Skeletal muscle cell (primary cell): ENCODE measurements at regions not wholly inside any gene's neighbourhood (a gene's known extent, or its start where the extent isn't known, plus 50 kb on each side); places are given as distances from the start of the nearest gene placed in this dataset.
"Not testable (repeated sequence)": the region's sequence is repeated elsewhere in the genome, so short reads cannot be mapped to it uniquely, and the experiment has no call there.

Experiments
- DNase-seq: peaks from one replicate; pipeline ENCODE4 v3.0.0-alpha.2; 2010; ENCODE audit warnings: low read depth
- H3K4me3 ChIP-seq: 2 replicates; pipeline ENCODE4 v1.5.1; 2011; ENCODE audit warnings: low read depth, mild to moderate bottlenecking, control low read depth, low read length, moderate library complexity

DNA sequence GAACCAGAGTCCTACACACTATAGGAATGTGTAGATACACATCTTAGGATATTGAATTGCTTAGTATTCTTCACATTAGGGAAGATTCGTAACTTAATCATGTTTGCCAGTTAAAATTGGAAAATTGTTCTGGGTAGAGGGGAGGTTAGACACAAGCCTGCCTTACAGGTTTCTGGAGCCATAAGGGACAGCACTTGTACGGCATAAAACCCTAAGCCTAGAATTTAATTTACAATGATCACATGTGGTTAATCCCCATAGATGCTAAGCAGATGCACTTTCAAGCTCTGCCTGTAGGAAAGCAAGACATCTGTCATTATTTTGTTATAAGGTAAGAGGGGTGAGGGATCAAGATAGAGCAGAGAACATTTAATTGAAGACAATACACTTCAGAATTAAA is 820.7 kb downstream of the NCAM2 start:
- no peak overlapping the region for H3K4me3 ChIP-seq
- DNase-seq = no peak

DNA sequence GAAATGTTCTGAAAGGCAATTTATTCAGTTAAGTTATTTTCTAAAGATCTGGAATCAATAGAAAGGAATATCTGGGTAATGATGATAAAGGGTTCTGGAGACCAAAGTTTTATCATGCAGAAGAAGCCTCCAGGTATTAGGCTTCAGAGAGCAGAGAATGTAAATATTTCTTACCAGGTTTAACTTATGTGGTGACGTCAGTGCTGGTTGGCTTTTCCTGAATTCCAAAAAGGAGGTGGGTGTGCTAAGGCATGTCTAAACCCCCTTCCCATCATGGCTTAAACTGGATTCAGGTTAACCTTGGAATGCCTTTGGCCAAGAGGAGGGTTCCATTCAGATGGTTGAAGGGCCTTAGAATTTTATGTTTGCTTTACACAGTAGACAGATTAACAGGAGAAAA is 829.9 kb downstream of the NCAM2 start:
- DNase-seq = no peak
- no peak overlapping the region for H3K4me3 ChIP-seq

DNA sequence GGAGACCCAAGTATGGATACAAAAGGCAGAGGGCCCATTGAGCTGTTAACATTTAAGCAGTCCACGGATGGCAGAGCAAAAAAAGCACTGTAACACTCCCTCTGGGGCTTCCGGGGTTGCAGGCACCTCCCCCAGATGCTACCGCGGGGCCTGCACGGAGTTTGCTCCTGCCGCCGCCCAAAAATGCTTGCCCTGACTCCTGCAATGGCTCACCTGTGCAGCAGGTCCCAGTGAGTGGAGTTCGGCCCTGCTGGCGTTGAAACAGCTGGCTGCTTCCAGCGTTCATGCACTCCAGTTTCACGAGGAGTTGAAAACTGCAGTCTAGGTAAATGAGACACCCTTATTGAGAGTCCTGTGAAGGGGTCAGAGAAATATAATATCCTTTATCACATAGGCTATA is 832.8 kb downstream of the NCAM2 start:
- no peak overlapping the region for H3K4me3 ChIP-seq
- no peak for DNase-seq

DNA sequence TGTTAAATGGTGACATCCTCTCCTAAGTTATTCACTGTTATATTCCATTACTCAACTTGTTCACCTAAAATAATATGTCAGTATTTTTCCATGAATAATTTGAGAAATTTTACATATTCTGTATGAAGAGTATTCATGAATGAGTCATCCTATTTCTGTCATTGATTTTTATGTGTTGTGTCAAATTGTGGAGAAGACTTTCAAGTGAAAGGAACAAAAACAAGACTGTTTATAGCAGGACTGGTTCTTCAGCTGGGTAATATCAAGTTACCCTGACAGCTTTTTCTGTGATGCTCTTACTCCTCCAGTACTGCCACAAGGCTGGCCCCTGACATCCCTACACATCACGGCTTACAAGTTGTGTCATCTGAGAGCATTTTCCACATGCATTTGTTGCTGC is 847.7 kb downstream of the NCAM2 start:
- no peak overlapping the region for H3K4me3 ChIP-seq
- DNase-seq = no peak

DNA sequence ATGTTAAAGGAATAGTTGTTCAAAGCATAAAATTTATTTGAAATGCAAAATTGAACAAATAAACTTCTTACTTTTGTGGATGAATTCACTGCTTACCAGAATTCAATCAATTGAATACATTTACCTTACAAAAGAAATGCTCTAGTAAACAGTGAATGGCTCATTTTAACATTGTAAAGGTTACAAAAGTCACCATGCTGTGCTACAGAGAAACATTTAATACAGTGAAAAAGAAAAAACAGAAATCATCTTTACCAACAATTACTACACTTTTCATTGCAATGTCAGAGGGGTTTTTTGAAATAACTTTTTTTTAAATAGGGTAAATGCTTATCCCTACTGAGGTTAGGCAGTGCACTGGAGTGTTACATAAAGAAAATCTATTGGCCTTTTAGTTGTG is 853.0 kb downstream of the NCAM2 start:
- H3K4me3 ChIP-seq = no peak overlapping the region
- DNase-seq = no peak

DNA sequence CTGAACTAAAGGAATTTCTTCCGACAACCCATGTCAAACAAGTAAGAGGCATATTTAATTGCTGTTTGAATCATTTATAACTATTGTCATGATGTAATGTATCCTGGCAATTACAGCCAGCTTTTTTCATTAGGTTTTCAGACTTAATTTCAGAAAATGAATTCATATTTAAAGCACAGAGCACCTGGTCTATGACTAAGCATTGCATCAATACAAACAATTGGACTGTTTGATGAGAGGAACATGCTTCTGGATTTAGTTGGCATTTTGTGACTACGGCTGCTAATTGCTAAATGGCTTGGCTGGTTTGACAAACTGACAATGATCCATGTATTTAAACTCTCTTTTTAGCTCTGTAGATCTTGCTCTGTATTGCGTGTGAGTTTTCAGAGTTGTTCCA is 853.4 kb downstream of the NCAM2 start:
- DNase-seq = no peak
- H3K4me3 ChIP-seq = no peak overlapping the region

DNA sequence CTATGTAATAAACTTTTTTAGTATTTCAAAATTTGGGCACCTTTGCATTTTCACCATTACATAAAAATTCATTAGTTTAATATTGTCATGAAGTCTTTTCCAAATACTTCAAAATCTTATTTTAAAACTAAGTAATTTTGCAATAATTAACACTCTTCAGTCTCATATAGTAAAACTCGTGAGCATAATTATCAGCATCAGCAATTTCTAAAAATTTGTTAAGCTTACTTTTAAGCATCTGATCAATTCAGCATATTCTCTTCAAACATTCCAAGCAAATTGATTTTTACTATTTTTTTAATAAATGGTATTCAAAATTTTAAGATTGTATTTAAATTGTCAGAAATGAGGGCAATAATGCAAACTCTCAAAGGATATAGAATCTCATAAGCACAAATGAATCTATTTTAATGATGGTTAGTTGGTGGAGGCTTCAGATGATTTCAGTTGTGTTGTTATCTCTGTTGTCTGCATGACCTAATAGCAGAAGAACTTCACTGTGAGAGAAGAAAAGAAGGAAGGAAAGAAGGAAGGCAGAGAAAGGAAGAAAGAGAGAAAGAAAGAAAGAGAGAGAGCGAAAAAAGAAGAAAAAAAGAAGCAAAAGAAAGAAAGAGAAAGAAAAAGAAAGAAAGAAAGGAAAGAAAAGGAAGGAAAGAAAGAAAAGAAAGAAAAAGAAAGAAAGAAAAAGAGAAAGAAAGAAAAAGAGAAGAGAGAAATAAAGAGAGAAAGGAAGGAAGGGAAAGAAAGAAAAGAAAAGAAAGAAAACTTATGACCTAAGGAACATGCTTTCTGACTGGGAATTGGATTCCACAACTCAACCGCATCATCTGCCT is 860.5 kb downstream of the NCAM2 start:
- no peak overlapping the region for H3K4me3 ChIP-seq
- DNase-seq = no peak

DNA sequence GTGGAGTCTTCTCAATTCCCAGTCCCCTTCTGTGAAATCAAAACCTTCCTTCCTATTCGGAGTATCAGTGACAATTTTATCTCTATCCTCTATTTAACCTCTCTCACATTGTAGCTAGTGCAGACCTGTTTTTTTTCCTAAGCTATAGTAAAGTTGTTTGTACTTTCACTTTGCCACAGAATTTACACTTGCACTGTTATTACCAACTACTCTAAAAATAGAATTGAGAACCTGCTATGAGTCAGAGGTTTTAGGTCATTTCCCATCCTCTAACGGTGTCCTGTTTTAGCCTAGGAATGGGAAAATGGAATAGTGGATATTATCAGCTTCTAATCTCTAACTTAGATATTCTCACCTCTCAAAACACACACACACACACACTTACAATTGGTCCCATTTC is 862.7 kb downstream of the NCAM2 start:
- H3K4me3 ChIP-seq = no peak overlapping the region
- DNase-seq = no peak

DNA sequence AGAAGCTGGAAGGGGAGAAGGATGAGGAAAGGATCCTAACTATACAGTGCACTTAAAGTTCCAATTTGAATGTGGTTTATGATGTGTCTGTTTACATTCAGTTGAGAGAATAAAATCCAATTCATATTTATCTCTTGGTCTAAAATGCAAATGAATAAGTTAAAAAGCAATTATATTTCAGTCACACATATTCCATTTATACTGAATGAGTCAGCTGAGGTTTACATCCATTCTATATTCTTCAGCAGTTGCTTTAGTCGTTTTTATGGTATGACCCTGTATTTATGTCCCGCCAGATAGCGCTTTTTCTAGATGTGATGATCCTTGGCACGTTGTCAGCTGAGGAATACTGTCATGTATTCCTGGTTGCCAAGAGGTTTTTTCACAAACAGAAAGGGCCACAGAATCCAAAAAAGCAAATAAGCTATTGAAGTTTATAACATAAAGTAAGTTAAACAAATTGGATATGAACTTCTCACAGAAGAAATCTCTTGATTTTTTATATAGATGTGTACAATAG is 866.2 kb downstream of the NCAM2 start:
- peak; percentile 4 for DNase-seq
- no peak overlapping the region for H3K4me3 ChIP-seq

DNA sequence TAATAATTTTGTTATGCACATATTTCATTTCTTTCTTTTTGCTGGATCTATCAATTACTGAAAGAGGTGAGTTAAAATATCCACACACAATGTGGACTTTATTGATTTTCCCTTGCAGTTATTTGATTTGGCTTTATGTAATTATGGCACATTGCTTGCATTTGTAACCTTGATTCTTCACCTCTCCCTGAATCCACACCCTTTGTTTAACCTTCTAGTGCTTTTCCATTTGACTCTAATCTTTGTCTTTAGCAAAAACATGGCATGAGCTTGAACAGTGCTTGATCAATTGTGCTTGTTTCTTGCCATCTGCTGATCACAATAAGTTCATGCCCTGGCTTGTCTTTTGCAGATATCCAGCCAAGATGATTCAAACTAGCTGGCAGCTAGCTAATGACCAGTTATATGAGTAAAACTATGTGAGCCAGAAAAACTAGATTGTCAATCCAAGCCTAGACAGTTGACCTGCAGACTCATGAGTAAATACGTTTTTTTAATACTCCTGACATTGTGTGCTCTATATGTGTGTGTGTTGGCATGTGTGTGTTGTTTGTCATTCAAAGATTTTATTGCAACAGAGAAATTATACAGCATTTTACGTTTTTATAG is 899.2 kb downstream of the NCAM2 start:
- no peak overlapping the region for H3K4me3 ChIP-seq
- DNase-seq = peak; percentile 4

DNA sequence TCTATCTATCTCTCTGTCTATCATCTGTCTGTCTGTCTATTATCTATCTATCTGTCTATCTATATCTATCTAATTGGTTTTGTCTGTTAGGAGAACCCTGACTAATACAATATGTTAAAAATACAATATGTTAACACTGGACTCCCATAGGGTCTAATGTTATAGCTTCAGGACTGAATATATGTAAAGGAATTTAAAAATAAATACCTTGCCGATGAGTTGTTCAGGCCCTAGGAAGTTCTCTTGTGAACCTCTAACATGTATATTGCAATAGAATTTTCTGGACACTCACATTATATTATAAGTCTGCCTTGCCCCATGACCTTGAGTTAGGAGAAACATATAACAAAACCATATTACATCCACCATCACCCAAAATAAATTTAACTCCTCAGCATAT is 900.6 kb downstream of the NCAM2 start:
- no peak for DNase-seq

DNA sequence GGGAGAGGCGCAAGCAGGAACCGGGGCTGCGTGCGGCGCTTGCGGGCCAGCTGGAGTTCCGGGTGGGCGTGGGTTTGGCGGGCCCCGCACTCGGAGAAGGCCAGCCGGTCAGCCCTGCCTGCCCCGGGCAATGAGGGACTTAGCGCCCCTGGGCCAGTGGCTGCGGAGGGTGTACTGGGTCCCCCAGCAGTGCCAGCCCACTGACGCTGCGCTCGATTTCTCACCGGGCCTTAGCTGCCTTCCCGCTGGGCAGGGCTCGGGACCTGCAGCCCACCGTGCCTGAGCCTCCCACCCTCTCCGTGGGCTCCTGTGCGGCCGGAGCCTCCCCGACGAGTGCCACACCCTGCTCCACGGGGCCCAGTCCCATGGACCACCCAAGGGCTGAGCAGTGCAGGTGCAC is 904.2 kb downstream of the NCAM2 start:
- not testable (repeated sequence) for H3K4me3 ChIP-seq, DNase-seq

More for the DNA sequence above, 900.6 kb downstream of the NCAM2 start:
- H3K4me3 ChIP-seq = no peak overlapping the region

DNA sequence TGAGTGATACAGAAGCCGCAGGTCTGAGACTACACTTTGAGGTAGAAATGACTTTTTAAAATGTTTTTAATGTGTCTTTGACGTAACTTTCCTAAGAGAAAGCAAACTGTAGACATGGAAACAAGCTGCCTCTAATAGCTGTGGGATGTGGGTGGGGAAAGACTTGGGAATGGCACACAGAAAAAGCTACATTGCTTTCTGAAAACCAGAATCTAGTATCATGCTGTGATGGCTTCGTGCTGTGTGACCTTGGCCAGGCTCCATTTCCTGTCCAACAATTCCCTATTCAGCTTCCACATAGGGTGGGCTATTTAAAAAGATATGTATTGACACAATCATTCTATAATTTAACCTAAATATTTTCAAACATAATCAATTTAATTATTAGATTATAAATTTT is 909.1 kb downstream of the NCAM2 start:
- no peak overlapping the region for H3K4me3 ChIP-seq
- DNase-seq = no peak

DNA sequence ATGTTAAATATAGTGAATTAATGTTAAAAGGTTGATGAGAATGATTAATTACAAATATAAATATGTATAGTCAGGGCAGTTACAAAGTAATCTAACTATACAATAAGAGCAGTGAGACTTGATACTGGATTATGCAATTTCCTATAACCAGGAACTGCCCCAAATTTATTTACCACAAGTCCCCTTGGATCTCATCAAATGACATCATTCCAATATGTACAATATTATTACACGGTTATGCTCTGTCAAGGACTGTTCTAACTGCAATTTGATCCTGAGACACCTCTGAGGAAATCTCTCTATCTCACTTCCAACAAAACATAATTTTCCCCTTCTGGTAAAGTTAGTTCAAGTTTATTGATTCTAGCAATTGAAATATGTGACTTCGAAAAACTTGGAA is 917.6 kb downstream of the NCAM2 start:
- no peak overlapping the region for H3K4me3 ChIP-seq
- peak; percentile 25 for DNase-seq

DNA sequence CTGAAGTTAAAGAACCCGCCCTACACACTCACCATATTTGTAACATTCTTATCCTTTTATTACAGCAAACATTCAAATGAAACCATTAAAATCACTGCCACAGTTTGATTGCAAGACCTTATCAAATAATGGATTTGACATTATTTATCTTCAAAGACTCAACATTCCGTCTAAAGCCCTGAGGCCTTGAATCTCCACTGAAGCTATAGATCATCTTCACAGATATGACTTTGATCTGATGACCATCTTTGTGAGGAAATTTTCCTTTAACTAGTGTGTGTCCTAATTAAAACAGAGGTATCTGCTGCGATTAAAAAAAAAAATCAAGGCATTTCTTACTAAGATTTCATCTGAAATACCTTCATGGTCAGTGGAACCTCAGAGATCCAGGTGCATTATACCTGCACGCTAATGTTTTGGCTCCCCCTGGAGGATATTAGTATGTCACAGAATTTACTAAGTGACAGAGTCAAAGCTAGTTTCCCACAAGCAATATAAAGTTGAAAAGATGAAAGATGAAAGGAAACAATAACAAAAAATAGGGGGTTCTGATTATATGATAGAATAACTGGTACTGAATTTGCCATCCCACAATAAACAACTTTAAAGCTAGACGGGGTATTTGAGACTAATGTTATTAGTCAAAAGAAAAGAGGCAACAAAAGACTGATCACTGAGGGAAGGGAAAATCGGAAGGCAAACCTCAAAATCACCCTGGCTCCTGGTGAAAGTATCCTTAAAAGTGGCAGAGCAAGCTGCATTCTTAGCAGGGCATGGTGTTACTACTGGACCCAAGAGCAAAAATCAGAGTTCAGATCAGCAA is 923.4 kb downstream of the NCAM2 start:
- no peak overlapping the region for H3K4me3 ChIP-seq
- DNase-seq = no peak

DNA sequence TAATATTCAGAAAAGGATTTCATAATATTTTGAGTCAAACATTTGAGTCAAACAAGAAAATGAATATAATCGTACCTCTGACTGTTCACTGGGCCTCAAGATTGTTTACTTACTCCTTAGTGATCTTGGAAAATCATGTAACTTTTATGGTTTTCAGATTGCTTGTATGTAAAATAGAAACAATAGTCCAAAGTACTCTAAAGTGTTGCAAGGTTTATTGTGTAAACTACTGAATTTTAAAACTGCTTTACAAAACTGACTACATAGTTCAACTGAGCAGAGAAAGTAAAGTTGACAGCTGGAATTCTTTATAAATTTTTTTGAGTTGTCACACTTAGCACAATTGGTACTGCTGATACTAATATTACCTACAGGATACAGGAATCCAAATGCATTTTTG is 931.0 kb downstream of the NCAM2 start:
- H3K4me3 ChIP-seq = no peak overlapping the region
- no peak for DNase-seq

DNA sequence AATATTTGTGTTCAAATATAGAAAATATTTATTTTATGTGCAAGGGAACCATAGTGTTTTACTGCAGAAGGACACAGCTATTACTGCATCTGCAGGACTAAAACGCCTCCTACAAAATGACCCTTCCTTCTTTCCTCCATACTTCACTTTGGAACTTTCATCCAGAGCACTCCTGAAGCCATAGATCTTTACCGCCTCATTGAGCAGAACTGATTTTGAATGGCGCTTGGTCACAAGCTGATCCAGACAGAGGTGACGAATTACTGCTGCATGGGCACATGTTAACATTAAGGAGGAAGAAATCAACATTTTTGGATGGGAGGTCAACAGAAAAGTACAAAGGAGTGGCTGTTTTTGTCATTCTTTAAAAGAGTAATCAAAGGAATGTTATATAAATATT is 931.6 kb downstream of the NCAM2 start:
- no peak for DNase-seq

DNA sequence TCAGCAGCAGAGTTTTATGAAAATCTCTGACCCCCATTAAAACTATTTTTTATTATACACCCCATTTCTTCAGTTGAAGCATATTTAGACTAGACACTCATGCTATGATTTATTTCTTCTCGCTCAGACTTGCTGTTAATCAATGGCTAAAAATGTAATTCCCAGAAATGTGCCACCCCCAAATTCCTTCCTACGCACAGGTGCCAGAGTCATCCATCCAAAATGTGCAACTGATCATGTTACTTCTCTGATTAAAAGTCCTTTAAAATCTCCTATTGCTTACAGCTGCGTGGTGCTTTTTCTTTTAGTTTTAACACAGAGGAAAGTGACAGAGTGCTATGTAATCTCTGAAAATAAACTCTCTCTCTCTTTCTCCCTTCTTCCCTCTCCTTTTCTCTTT is 954.4 kb downstream of the NCAM2 start:
- DNase-seq = no peak

More for the DNA sequence above, 931.6 kb downstream of the NCAM2 start:
- no peak overlapping the region for H3K4me3 ChIP-seq

DNA sequence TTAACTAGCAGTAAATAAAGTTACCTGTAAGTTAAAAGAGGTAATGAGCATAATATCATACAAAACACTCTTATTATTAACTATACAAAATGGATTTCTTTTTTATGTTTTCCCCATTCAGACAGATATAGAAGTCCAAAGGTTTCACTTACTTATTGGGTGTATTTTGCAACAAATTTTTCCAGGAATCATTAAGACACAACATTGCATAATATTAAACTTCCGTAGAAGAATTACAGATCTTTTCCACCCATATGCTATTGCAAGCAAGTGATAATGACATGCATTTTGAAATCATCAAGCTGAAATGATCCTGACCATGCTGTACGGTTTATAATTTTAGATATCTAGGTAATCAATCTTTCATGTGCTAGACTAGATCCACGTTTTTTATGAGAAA is 957.0 kb downstream of the NCAM2 start:
- DNase-seq = no peak
- H3K4me3 ChIP-seq = no peak overlapping the region

More for the DNA sequence above, 954.4 kb downstream of the NCAM2 start:
- no peak overlapping the region for H3K4me3 ChIP-seq

DNA sequence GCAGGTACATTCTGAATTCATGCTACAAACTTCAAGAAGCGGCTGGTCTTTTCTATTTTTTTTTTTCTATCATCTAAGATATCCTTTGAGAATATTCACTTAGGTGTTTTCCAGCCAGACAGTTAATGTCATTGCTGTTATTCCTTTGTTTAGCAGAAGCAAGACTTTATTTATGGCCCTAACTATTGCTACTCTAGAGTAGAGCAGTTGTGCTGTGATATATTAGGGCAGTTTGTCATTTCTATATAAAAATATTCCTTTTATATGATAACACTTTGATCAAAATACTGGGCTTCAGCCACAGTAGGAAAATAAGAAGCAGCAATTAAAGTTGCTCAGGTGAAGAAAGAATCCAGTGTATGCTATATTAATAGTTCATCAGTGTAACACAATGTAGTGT is 959.3 kb downstream of the NCAM2 start:
- H3K4me3 ChIP-seq = no peak overlapping the region
- DNase-seq = no peak
